ENCODE measurements at regions not wholly inside any gene's neighbourhood (a gene's known extent, or its start where the extent isn't known, plus 50 kb on each side); places are given as distances from the start of the nearest gene placed in this dataset.

GRCh38 chr22:48605856-48606481, 1221.7 kb downstream of the BRD1 start:
- Histone ChIP-seq H3K4me3 (ENCODE audit: low read depth, low read length) (no peak overlapping the region), H3K27me3 (ENCODE audit: control insufficient read depth, insufficient read depth, low read length) (no peaks in the 10 kb centered on the region), H3K36me3 (ENCODE audit: control insufficient read depth, insufficient read depth, low read length) (no peaks in the 10 kb centered on the region)
- DNase-seq (ENCODE audit: low read depth): no peak
- CTCF ChIA-PET: no interaction called here
- TF ChIP-seq CTCF (IDR thresholded peaks at IDR 0.05; ENCODE audit: insufficient read depth, low read depth, low read length): no peak
- POLR2A ChIA-PET: no interaction called here

GRCh38 chr22:48605125-48605524, 1222.5 kb downstream of the BRD1 start:
- H3K4me3 ChIP-seq (ENCODE audit: low read depth, low read length): no peak overlapping the region
- no peak for TF ChIP-seq CTCF (IDR thresholded peaks at IDR 0.05; ENCODE audit: insufficient read depth, low read depth, low read length)
- POLR2A ChIA-PET: no interaction called here

GRCh38 chr22:48603621-48604320, 1223.9 kb downstream of the BRD1 start:
- no peak for DNase-seq (ENCODE audit: low read depth)
- ChIA-PET POLR2A (no interaction called here), CTCF (no interaction called here)
- Histone ChIP-seq H3K36me3 (ENCODE audit: control insufficient read depth, insufficient read depth, low read length) (no peaks in the 10 kb centered on the region), H3K27me3 (ENCODE audit: control insufficient read depth, insufficient read depth, low read length) (no peaks in the 10 kb centered on the region), H3K4me3 (ENCODE audit: low read depth, low read length) (no peak overlapping the region)
- no peak for TF ChIP-seq CTCF (IDR thresholded peaks at IDR 0.05; ENCODE audit: insufficient read depth, low read depth, low read length)

More at GRCh38 chr22:48605125-48605524, 1222.5 kb downstream of the BRD1 start:
- CTCF ChIA-PET: no interaction called here
- DNase-seq (ENCODE audit: low read depth): no peak
- H3K36me3 ChIP-seq (ENCODE audit: control insufficient read depth, insufficient read depth, low read length): no peaks in the 10 kb centered on the region
- no peaks in the 10 kb centered on the region for H3K27me3 ChIP-seq (ENCODE audit: control insufficient read depth, insufficient read depth, low read length)

- POLR2A ChIA-PET: no interaction called here
- CTCF ChIA-PET: no interaction called here
- DNase-seq (ENCODE audit: low read depth): no peak
- Histone ChIP-seq H3K36me3 (ENCODE audit: control insufficient read depth, insufficient read depth, low read length) (no peaks in the 10 kb centered on the region), H3K27me3 (ENCODE audit: control insufficient read depth, insufficient read depth, low read length) (no peaks in the 10 kb centered on the region), H3K4me3 (ENCODE audit: low read depth, low read length) (no peak overlapping the region)
- TF ChIP-seq CTCF (IDR thresholded peaks at IDR 0.05; ENCODE audit: insufficient read depth, low read depth, low read length): no peak
Observed at GRCh38 chr22:48602805-48603518, 1224.7 kb downstream of the BRD1 start.

GRCh38 chr22:48600681-48601080, 1227.0 kb downstream of the BRD1 start:
- Histone ChIP-seq H3K4me3 (ENCODE audit: low read depth, low read length) (no peak overlapping the region), H3K36me3 (ENCODE audit: control insufficient read depth, insufficient read depth, low read length) (no peaks in the 10 kb centered on the region), H3K27me3 (ENCODE audit: control insufficient read depth, insufficient read depth, low read length) (no peaks in the 10 kb centered on the region)
- CTCF ChIA-PET: no interaction called here
- POLR2A ChIA-PET: no interaction called here
- no peak for TF ChIP-seq CTCF (IDR thresholded peaks at IDR 0.05; ENCODE audit: insufficient read depth, low read depth, low read length)
- DNase-seq (ENCODE audit: low read depth): no peak

Measured in BJ (cell line).